SK-N-SH treated with all-trans-retinoic acid at 6 μM for 48 hours (cell line): ENCODE measurements at regions not wholly inside any gene's neighbourhood (a gene's known extent, or its start where the extent isn't known, plus 50 kb on each side); places are given as distances from the start of the nearest gene placed in this dataset.

Experiments used
- ARNTL ChIP-seq: fragments of 450-650 bp; formaldehyde crosslinking; IDR thresholded peaks from 2 replicates; pipeline ENCODE4 v1.5.0; 2020; ENCODE audit warnings: low read depth, mild to moderate bottlenecking, moderate library complexity, borderline replicate concordance
- CREB5 ChIP-seq: fragments of 250-450 bp; sonication (Bioruptor Pico); IDR thresholded peaks from 2 replicates; pipeline ENCODE4 v1.5.1; 2020; ENCODE audit warnings: low read depth, mild to moderate bottlenecking, moderate library complexity
- CSDC2 ChIP-seq: fragments of 250-450 bp; sonication (Bioruptor Pico); IDR thresholded peaks from 2 replicates; pipeline ENCODE4 v1.5.0; 2020; ENCODE audit warnings: mild to moderate bottlenecking, moderate library complexity
- ESRRG ChIP-seq: fragments of 250-450 bp; sonication (Bioruptor Pico); IDR thresholded peaks from 2 replicates; pipeline ENCODE4 v1.6.1; 2021; ENCODE audit warnings: mild to moderate bottlenecking
- PATZ1 ChIP-seq: fragments of 250-450 bp; sonication (Bioruptor Pico); IDR thresholded peaks from 2 replicates; pipeline ENCODE4 v1.8.0; 2020; ENCODE audit warnings: mild to moderate bottlenecking, moderate library complexity, borderline replicate concordance
- POU6F1 ChIP-seq: fragments of 250-450 bp; sonication (Bioruptor Pico); IDR thresholded peaks from 2 replicates; pipeline ENCODE4 v1.8.0; 2021; ENCODE audit warnings: low read depth, mild to moderate bottlenecking, moderate library complexity, borderline replicate concordance
- PPARA ChIP-seq: fragments of 250-450 bp; sonication (Bioruptor Pico); IDR thresholded peaks from 2 replicates; pipeline ENCODE4 v1.5.0; 2020; ENCODE audit warnings: mild to moderate bottlenecking, borderline replicate concordance
- RARB ChIP-seq: fragments of 250-450 bp; sonication (Bioruptor Pico); IDR thresholded peaks from 2 replicates; pipeline ENCODE4 v1.8.0; 2021; ENCODE audit warnings: mild to moderate bottlenecking, moderate library complexity
- TCF4 ChIP-seq: fragments of 250-450 bp; sonication (Bioruptor Pico); IDR thresholded peaks from 2 replicates; pipeline ENCODE4 v1.8.0; 2021; ENCODE audit warnings: mild to moderate bottlenecking, moderate library complexity, borderline replicate concordance
- TOX ChIP-seq: fragments of 250-450 bp; sonication (Bioruptor Pico); IDR thresholded peaks from 2 replicates; pipeline ENCODE4 v1.8.0; 2021; ENCODE audit warnings: mild to moderate bottlenecking, moderate library complexity, borderline replicate concordance
- TSHZ2 ChIP-seq: fragments of 250-450 bp; sonication (Bioruptor Pico); IDR thresholded peaks from 2 replicates; pipeline ENCODE4 v1.5.0; 2020; ENCODE audit warnings: mild to moderate bottlenecking, moderate library complexity
- ZFP30 ChIP-seq: fragments of 450-650 bp; formaldehyde crosslinking; IDR thresholded peaks from 2 replicates; pipeline ENCODE4 v1.5.0; 2022; ENCODE audit warnings: mild to moderate bottlenecking, moderate library complexity
- ZNF70 ChIP-seq: fragments of 450-650 bp; formaldehyde crosslinking; IDR thresholded peaks from 2 replicates; pipeline ENCODE4 v1.5.0; 2020; ENCODE audit warnings: mild to moderate bottlenecking, moderate library complexity
- ZNF8 ChIP-seq: fragments of 450-650 bp; formaldehyde crosslinking; IDR thresholded peaks from 2 replicates; pipeline ENCODE4 v1.5.0; 2020; ENCODE audit warnings: mild to moderate bottlenecking, moderate library complexity

GRCh38 chr3:65048151-65048550 lies 360.4 kb upstream of the ADAMTS9 start:
- TF ChIP-seq TCF4 (CRISPR knock-in tag) (no peak), TSHZ2 (no peak), RARB (CRISPR knock-in tag) (no peak), ESRRG (CRISPR knock-in tag) (no peak), ZNF70 (CRISPR knock-in tag) (no peak), PPARA (CRISPR knock-in tag) (no peak), ZFP30 (CRISPR knock-in tag) (no peak), ARNTL (CRISPR knock-in tag) (no peak), CSDC2 (no peak), ZNF8 (CRISPR knock-in tag) (no peak), POU6F1 (no peak), PATZ1 (CRISPR knock-in tag) (no peak), TOX (CRISPR knock-in tag) (no peak), CREB5 (CRISPR knock-in tag) (no peak)
